DMS153 treated with DMSO at 0.1 percent for 48 hours (cell line): ENCODE measurements at regions not wholly inside any gene's neighbourhood (a gene's known extent, or its start where the extent isn't known, plus 50 kb on each side); places are given as distances from the start of the nearest gene placed in this dataset.

Experiments
- DNase-seq: peaks from one replicate; lab custom pipeline; 2025; ENCODE audit not compliant: unreplicated experiment; lab: John Stamatoyannopoulos, UW

DNA sequence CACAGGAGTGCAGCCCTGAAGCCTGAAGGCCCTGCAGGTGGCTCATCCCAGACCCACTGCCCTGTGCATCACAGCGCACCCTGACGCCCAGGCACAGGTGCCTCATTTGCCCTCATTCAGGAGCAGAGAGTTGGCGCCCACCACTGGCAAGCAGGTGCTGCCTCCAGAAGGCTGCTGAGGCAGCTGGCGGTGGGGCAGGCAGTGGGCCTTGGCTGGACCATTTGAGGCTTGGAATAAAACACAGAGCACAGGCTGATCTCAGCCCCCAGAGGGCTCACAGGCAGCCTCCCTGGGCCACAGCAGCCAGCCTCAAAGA is 1151.9 kb downstream of the BRD1 start:
- no peak for DNase-seq

DNA sequence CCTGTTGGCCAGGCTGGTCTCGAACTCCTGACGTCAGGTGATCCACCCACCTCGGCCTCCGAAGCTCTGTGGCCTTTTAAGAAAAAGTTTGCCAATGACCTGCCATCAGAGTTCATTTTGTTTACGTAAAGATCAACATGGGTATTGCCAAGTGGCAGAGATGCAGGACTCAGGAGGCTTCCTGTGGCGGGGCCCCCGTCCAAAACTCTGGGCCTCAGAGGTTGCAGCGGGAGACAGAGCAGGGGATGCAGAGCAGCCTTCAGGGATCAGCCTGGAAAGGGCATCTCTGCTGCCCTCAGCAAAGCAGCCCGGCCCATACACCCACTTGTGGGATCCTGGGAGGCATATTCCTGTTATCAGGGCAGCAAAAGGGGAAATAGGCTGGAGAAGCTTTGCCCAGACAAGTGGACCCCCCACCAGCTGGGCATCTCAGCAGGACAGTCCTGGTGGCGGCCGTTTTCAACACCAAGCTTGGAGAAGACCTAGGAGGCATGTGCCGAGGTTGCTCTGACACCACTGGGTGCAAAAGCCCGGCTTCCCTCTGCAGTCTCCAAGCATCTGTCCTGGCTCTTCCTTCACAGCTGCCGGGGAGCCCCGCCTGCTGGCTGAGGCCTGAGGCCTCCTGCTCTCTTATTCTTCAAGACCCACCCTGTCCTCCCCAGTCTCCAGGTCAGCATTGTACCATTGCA is 1152.4 kb downstream of the BRD1 start:
- DNase-seq, result no peak

DNA sequence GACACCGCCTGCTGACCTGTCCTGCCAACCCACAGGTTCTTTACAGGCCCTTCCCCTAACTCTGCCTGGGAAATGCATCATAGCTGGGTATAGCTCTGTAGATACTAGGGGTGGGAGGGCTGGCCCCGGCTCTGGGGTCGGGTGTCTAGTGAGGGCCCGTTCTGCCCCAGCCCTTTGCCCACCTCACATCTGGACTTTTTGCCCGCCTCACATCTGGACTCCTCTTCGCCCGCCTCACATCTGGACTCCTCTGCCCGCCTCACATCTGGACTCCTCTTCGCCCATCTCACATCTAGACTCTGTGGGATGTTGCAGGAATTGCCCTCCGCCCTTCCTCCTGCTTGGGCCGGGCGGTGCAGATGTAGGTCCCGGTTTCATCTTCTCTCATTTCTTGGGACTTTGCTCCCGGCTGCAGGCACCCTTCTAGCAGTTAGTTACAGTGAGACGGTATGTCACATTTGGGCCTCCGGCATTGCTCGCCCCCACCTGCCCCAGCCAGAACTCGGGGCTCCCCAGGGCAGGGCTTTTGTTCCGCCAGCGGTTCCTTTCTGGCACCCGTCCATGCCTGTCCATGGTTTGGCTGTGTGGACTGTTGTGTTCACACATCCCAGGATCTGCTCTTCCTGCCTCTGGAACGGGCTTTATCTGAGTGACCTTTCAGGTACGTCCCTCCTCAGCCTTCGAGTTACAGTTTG is 1153.7 kb downstream of the BRD1 start:
- no peak for DNase-seq

DNA sequence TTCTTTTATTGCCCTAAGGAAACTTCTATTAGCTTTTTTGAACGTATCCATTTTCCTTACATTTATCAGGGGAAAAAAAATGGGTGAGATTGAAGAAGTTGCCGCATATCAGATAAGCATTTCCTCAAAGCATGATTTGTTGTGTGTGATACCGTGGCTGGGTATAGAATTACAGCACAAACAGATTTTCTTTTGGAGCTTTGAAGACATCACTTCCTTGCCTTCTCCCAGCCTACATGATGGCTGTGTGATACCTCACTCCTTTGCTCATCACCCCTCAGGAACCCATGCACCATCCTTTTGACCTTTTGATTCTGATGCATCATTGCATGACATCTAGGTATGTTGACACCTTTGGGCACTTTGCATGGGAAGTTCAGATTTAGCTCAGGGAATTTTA is 1155.3 kb downstream of the BRD1 start:
- DNase-seq, result no peak

DNA sequence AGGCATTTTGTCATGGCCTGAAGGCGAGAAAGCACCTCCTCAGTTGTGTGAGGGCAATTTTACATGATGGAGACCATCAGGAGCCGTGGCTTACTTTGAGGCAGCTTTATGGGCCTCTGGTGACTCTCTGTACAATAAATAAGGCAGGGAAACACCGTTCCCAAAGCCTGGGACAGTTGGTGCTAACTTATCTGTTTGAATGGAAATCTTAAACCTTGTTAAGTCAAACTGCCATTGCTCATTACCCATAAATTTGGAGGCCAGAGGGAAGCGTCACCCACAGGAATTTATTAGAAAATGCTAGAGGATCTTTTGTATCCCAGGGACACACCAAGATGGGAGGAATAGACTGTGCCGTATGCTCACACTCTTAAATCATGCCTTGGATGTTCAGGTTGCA is 1156.9 kb downstream of the BRD1 start:
- no peak for DNase-seq

DNA sequence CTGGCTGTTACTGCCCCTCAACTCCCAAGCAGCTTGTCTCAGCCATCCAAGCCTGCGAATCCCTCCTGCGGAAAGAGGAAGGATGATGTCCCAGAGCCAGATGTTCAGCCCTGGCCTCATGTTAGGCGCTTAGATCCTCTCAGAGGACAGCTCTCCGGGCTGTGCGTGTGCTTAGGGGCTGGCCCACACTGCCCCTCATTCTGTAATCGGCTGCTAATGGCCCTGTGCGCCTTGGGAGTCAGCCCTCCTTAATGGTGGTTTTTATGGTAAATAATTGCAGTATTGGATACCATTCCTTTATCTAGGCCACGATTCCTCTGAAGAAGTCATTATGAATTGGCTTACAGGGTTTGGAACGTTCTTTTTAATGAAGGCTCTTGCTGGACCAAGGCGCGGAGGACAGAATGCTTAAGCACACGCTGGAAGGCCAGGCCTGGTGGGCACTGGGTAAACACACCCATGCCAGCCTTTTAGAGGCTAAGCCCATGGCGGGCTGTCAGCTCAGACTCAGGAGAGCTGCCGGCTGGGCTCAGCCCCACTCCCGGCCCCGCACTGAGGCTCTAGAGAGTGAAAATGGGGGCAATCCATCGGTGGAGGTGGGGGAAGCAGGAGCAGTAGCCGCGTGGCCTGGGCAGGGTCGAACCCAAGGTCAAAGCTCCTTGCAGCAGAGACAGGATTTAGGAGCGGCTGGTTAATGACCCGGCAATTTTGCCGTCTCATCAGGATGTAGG is 1157.5 kb downstream of the BRD1 start:
- DNase-seq, result no peak

DNA sequence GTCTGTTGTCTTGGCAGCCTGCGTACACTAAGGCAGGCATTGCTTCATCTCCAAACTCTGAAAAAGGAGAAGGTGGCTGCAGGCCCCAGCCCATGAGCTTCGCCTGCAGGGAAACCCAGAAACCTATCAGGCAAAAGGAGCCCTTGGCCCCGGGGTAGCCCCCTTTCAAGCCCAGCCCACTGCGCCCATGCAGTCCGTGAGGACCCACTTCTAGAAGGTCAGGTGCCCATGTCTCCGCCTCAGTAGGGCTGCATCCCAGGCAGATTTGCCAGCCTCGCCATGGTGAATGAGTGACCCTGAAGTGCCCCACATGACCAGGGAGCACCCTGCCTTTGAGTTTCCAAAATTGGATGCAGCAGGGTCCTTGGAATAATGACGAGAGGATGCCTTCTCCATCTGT is 1158.4 kb downstream of the BRD1 start:
- no peak for DNase-seq

DNA sequence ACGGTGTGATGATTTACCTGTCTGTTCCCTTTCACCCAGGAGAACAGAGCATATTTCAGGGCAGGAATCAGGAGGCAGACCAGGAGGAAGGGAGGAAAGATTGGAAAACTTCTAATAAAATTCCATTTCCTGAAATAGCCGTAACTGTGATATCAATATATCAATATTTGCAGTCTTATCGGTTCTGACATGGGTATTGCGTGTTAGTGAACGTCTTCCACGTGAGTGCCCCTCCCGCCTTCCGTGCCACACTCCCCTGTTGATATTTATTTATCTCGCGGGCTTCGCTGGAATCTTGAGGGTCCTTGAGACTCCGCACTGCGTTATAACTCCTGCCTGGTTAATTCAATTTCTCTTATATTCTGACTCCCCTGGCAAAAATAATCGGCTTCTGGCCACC is 1160.4 kb downstream of the BRD1 start:
- DNase-seq, result no peak

DNA sequence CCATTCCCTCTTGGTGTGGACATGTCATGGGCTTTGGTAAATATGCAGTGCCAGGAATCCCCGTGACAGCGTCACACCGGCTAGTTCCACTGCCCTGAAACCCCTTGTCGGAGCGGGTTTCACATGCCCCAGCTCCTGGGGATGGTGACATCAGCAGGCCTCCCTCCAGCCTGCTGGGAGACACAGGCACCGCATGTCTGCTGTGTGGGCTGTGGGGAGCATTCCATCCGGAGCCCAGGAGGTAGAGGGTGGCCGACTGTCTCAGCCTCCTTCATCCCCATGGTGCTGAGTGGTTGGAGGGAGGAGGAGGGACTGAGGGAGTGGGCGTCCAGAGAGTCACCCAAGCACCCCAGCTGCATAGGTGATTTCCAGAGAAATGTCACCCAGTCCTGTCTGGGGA is 1161.1 kb downstream of the BRD1 start:
- DNase-seq, result no peak

DNA sequence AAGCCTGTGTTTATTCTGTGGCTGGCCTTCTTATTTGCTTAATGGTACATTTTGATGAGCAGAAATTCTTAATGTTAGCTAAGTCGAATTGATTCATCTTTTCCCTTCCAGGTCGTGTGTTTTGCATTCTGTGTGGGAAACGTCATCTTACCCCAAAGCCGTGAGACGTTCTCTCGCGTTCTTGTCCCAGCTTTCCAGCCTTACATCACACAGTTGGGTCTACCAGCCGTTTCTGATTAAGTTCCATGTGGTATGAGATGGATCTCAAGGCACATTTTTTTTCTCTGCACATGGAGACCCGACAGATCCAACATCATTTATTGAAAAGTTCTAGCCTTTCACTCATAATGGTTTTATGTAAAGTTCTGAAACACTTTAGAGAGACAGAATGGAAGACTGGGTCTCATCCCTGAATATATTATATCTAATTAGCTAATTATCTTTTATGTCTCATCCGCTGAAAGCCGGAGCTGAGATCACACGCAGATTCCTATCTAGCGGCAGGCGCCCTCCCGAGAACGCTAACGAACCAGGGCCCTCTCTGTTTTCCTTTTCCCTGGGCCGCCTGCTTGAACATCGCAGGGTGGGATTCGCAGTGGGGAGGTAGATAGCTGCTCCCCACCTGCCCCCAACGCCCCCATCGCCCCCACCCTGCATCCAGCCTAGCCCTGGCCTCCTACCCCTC is 1162.2 kb downstream of the BRD1 start:
- no peak for DNase-seq

DNA sequence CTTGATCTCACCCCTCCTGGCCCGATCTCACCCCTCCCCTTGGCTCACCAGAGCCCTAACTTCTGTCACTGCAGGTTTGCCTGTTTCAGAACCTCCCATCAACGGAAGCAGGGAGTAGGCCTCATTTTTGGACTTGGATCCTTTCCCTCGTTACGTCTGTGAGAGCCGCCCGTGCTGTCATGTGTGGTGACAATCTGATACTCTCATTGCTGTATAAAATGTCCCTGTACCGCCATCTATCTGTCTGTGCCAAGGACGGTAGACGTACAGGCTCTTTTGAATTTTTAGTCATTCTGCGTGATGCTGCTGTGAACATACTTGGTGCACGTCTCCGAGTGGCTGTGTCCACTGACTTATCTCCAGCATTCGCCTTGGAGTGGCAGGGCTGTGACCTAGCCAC is 1163.1 kb downstream of the BRD1 start:
- DNase-seq, result no peak

DNA sequence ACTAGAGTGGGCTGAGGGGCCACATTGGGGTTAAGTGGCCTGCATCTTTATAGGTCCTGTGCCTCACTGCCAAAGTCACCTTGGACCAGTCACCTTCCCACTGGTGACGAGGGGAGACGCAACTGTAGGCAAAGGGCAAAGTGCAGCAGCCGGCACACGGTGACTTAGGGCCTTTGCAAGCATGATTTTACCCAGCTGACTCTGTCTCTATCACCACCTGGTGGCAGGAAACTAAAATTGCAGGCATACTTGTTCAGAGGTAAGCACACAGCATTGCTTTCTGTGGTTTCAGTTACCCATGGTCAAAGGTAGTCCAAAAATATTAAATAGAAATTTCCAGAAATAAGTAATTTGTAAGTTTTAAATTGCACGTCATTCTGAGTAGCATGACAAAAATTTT is 1164.4 kb downstream of the BRD1 start:
- no peak for DNase-seq

DNA sequence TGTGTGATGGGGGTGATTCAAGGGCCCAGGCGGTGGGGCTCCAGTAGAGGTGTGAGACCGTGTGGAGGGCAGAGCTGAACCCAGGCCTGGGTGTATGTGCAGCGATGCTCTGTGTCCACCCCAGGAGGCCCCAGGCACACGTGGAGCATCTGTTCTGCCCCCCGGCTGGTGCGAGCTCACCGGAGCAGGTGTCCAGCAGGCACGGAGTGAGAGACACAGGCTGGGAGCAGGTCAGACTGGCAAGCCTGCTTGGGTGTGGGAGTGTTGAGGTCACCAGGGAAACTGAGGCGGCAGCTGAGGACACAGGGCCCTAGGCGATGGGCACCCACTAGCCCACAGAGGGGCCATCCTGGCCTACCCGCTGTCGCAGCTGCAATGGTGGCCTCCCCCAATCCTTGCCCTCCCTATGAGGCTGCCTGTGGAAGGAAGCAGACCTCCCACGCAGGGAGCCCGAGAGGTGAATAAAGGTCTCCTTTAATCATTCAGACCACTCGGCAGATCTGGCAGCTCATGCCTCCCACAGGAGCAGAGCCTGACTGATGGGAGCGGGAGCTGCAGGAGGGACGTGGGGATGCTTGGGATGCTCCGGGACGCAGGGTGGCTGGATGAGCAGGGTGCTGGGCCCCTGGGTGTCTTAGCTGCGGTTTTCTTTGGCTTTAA is 1165.1 kb downstream of the BRD1 start:
- DNase-seq, result no peak

DNA sequence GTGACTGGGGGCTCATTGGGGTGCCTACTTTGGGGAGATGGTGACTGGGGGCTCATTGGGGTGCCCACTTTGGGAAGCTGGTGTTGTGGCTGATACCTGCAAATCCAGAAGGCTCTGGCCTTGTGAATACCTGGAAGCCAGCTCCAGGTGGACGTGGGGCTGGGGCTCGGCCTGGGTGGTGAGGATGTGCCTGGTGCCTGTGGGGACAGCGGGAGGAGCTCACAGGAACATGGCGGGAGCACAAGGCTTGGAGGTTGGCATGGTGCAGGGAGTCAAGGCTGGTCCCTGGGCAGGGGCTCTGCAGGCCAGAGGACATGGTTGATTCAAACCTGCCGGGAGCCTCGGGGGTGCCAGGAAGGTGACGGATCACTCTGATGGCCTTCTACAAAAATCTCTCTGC is 1165.7 kb downstream of the BRD1 start:
- DNase-seq, result no peak

DNA sequence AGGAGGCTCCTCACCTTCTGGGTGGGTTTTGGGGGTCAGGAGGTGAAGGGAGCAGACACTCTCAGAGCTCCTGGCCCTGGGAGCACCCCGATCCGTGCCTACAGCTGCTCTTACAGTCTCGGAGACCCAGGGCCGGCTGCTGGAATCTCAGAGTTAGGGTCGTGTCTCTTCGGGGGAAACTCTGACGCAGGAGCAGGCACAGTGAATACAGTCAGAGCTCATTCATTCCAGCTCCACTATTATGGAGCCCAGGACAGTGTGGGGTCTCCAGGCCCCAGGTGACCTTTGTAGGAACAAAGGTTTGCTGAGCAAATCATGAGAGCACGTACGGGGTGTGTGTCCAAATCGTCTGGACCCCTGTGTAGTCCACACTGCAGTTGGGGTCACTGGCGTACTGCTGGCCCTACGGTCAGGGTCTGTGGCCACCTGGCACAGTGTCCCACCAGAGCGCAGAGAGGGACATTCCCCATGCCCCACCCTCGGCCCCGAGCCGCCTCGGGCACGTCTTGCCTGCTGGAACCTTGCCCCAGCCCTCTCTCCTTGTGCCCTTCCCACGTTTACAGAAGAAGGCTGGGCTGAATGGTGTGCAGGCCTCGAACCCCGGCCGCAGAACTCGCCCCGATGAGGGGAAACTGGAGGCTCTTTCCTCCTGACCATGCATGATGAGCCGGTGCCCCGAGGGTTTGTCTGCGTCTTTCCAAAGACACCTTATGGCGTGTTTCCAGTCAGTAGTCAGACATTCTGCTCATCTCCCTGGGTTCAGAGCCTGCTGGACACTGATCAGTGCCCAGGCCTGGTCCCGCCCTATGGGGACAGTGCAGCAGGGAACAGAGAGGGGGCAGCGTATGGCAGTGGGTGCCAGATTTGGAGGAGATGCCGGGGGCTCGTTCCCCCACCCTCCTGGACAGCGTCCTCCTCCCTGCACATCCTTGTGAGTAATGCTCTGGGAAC is 1166.6 kb downstream of the BRD1 start:
- no peak for DNase-seq

DNA sequence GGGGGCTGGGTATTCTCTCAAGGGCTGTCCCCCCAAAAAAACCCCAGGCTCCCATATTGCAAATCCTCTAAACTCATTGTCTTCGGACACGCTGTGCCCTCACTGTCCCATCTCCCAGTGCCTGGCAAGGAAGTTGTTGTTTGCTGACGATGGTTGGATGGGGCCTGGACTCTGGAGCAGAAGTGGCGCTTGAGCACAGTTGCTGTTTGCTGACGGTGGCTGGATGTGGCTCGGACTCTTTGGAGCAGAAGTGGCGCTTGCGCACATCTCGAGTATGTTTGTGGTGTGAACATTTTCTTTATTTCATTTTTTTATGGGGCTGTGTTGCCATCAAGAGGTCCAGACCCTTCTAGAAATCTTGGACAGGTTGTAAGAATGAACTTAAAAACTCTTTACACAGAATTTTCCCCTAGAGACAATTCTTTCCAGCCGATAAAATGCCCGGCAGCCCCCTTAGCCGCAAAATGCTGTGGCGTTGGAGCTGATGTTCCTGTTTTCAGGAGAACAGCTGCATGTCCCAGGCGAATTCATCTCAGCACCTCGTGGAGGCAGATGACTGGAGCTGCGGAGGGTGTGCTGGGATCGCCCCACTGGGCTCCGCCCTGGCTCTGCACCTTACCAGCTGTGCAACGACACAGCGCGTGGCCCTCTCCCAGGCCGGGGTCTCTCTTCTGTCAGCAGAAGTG is 1167.4 kb downstream of the BRD1 start:
- DNase-seq, result no peak

DNA sequence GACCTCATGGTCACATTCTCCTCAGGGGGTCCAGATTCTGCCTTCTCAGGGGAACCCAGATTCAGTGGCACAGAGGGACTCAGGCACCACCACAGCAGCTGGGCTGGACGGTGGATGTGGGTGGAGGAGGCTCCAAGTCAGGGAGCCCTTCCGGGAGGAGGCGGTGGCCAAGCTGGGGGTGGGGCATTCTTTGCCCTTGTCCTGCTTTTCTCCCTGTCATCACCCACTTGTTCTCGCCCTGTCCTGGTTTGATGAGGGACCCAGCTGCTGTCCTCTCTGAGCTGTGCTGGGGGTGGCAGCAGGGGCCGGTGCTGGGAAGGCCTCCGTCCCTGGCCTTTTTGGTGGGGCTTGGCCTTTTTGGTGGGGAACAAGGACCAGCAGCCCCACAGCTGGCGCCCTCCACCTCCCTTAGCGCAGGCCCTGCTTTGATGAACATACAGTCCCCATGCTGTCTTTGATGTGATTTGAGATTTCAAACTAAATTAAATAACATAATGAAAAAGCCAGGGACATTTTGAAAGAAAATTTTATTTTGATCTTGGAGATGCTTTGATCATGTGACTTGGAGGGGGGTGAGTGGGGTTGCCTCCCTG is 1168.2 kb downstream of the BRD1 start:
- no peak for DNase-seq

DNA sequence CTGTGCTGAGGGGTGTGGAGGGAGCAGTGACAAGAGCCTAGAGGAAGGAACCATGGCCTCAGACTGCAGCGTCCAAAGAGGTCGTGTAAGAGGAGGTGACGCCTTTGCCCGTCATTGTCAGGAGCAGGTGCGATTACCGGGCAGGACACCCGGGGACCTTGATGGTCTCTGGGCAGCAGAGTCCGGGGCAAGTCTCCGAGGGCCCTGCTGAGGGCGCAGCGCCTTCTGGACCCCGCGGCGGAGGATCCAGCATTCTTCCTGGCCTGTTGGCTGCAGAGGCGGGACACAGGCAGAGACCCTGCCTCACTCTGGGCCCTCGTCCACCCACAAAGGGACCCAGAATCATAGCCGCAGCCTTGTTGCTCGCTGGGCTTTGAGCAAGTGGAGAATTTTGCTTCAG is 1168.8 kb downstream of the BRD1 start:
- no peak for DNase-seq

DNA sequence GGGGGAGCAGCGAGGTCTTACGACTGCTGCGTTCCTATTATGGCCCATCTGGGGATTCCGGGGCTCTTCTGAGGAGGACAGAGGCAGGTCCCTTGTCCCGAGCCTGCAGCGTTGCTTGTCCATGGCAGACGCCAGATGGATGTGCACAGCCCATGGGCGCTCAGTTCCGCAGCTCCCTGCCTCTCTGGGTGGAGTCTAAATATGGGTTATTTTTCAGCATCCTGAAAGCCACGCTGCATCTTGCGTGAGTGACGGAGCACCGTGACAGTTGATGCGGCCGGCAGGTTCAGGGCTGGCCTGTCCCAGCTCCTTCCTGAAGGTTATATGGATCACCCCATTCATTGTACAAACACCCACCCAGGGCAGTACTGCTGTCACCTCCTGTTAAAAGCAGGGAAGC is 1169.4 kb downstream of the BRD1 start:
- DNase-seq, result no peak
